ENCODE measurements at regions not wholly inside any gene's neighbourhood (a gene's known extent, or its start where the extent isn't known, plus 50 kb on each side); places are given as distances from the start of the nearest gene placed in this dataset.

DNA sequence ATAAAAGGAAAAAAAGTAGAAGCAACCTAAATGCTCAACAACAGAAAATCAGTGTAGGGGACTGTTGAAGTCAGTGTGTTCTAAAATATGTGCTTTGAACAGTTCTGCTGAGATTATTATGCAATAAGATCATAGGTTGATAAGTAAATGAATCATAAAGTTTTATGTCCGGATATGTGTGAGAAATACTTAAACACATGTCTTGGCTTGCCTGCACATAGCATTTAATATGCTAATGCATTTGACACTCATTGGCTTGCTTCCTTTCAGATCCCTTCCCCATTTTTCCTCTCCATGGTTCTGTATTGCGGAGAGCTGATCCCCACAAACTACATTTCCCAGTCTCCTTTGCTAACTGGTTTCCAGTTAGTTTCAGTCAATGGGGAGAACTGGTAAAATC lies 573.8 kb upstream of the TBX3 start:
- Histone ChIP-seq H3K79me2 (ENCODE audit: insufficient read depth, low read length) (no peaks in the 10 kb centered on the region), H3K36me3 (ENCODE audit: insufficient read depth, low read length) (no peaks in the 10 kb centered on the region), H3K27me3 (ENCODE audit: insufficient read depth, low read length) (no peaks in the 10 kb centered on the region), H3K9me2 (ENCODE audit: low read depth, low read length) (no peaks in the 10 kb centered on the region), H3K9me3 (ENCODE audit: low read length) (no peaks in the 10 kb centered on the region), H3K9ac (ENCODE audit: low read length) (no peak overlapping the region), H3K4me1 (ENCODE audit: insufficient read depth, low read length, severe bottlenecking) (no peaks in the 10 kb centered on the region), H2AFZ (ENCODE audit: low read length) (no peak overlapping the region), H3K4me2 (ENCODE audit: low read length) (no peak overlapping the region), H3K4me3 (ENCODE audit: low read depth, low read length, poor library complexity, severe bottlenecking) (no peak overlapping the region), H3K27ac (ENCODE audit: low read depth, low read length, poor library complexity, severe bottlenecking) (no peak overlapping the region), H3F3A (ENCODE audit: insufficient read depth, low read length) (no peaks in the 10 kb centered on the region), H4K20me1 (ENCODE audit: insufficient read depth, low read length) (no peaks in the 10 kb centered on the region)
- TF ChIP-seq EZH2 (IDR thresholded peaks at IDR 0.05; ENCODE audit: borderline replicate concordance, low read length) = no peak
- TF ChIP-seq, protein P1, sequence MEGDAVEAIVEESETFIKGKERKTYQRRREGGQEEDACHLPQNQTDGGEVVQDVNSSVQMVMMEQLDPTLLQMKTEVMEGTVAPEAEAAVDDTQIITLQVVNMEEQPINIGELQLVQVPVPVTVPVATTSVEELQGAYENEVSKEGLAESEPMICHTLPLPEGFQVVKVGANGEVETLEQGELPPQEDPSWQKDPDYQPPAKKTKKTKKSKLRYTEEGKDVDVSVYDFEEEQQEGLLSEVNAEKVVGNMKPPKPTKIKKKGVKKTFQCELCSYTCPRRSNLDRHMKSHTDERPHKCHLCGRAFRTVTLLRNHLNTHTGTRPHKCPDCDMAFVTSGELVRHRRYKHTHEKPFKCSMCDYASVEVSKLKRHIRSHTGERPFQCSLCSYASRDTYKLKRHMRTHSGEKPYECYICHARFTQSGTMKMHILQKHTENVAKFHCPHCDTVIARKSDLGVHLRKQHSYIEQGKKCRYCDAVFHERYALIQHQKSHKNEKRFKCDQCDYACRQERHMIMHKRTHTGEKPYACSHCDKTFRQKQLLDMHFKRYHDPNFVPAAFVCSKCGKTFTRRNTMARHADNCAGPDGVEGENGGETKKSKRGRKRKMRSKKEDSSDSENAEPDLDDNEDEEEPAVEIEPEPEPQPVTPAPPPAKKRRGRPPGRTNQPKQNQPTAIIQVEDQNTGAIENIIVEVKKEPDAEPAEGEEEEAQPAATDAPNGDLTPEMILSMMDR (IDR thresholded peaks at IDR 0.05; ENCODE audit: low read length) = no peak

DNA sequence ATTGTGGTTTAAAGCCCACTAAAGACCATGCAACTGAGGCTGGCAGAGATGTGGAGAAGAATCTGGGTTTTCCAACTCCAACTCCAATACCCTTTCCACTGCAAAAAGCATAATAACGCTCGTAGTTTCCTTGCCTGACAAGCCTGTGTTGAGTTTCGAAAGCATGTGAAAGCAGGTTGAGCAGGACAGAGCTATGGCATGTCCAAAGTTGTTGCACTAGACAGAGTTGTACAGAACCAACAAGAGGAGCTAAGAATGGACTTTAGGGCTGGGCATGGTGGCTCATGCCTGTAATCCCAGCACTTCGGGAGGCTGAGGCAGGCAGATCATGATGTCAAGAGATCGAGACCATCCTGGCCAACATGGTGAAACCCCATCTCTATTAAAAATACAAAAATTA lies 572.0 kb upstream of the TBX3 start:
- Histone ChIP-seq H3K9me2 (ENCODE audit: low read depth, low read length) (no peaks in the 10 kb centered on the region), H2AFZ (ENCODE audit: low read length) (no peak overlapping the region), H3K27ac (ENCODE audit: low read depth, low read length, poor library complexity, severe bottlenecking) (no peak overlapping the region), H3K4me1 (ENCODE audit: insufficient read depth, low read length, severe bottlenecking) (no peaks in the 10 kb centered on the region), H3K36me3 (ENCODE audit: insufficient read depth, low read length) (no peaks in the 10 kb centered on the region), H4K20me1 (ENCODE audit: insufficient read depth, low read length) (no peaks in the 10 kb centered on the region), H3F3A (ENCODE audit: insufficient read depth, low read length) (no peaks in the 10 kb centered on the region), H3K27me3 (ENCODE audit: insufficient read depth, low read length) (no peaks in the 10 kb centered on the region), H3K4me2 (ENCODE audit: low read length) (no peak overlapping the region), H3K9ac (ENCODE audit: low read length) (no peak overlapping the region), H3K79me2 (ENCODE audit: insufficient read depth, low read length) (no peaks in the 10 kb centered on the region), H3K4me3 (ENCODE audit: low read depth, low read length, poor library complexity, severe bottlenecking) (no peak overlapping the region), H3K9me3 (ENCODE audit: low read length) (no peaks in the 10 kb centered on the region)
- TF ChIP-seq EZH2 (IDR thresholded peaks at IDR 0.05; ENCODE audit: borderline replicate concordance, low read length) = no peak
- TF ChIP-seq, protein P1 (IDR thresholded peaks at IDR 0.05; ENCODE audit: low read length) = no peak

DNA sequence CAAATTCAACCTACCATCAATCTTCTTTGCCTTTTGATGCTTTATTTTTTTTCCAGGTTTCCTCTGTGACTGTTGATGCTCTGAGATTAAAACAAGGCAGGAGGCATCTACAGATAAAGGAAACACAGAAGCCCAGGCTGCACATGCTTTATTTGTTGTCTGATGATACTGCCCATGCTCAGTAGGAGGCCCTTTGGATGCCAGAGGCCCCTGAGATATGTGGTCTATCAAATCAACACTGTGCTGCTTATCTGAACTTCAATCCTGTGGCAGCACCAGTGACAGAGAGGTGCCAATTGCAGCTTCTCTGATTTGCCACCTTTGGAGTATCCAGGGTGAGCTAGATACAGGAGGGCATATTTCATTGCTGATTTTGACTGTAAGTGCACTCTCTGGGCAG lies 571.3 kb upstream of the TBX3 start:
- TF ChIP-seq, protein P1 (IDR thresholded peaks at IDR 0.05; ENCODE audit: low read length) = no peak
- no peak for TF ChIP-seq EZH2 (IDR thresholded peaks at IDR 0.05; ENCODE audit: borderline replicate concordance, low read length)
- no peaks in the 10 kb centered on the region for H3K79me2 ChIP-seq (ENCODE audit: insufficient read depth, low read length)
- H3K27me3 ChIP-seq (ENCODE audit: insufficient read depth, low read length) = no peaks in the 10 kb centered on the region
- H4K20me1 ChIP-seq (ENCODE audit: insufficient read depth, low read length) = no peaks in the 10 kb centered on the region
- no peak overlapping the region for H3K4me2 ChIP-seq (ENCODE audit: low read length)
- no peaks in the 10 kb centered on the region for H3K36me3 ChIP-seq (ENCODE audit: insufficient read depth, low read length)
- no peak overlapping the region for H3K4me3 ChIP-seq (ENCODE audit: low read depth, low read length, poor library complexity, severe bottlenecking)
- no peaks in the 10 kb centered on the region for H3F3A ChIP-seq (ENCODE audit: insufficient read depth, low read length)
- H3K9me2 ChIP-seq (ENCODE audit: low read depth, low read length) = no peaks in the 10 kb centered on the region
- no peaks in the 10 kb centered on the region for H3K4me1 ChIP-seq (ENCODE audit: insufficient read depth, low read length, severe bottlenecking)
- H3K27ac ChIP-seq (ENCODE audit: low read depth, low read length, poor library complexity, severe bottlenecking) = no peak overlapping the region
- no peak overlapping the region for H2AFZ ChIP-seq (ENCODE audit: low read length)
- no peaks in the 10 kb centered on the region for H3K9me3 ChIP-seq (ENCODE audit: low read length)
- no peak overlapping the region for H3K9ac ChIP-seq (ENCODE audit: low read length)

Measured in OCI-LY1 (cell line).